ENCODE measurements at regions not wholly inside any gene's neighbourhood (a gene's known extent, or its start where the extent isn't known, plus 50 kb on each side); places are given as distances from the start of the nearest gene placed in this dataset.

DNA sequence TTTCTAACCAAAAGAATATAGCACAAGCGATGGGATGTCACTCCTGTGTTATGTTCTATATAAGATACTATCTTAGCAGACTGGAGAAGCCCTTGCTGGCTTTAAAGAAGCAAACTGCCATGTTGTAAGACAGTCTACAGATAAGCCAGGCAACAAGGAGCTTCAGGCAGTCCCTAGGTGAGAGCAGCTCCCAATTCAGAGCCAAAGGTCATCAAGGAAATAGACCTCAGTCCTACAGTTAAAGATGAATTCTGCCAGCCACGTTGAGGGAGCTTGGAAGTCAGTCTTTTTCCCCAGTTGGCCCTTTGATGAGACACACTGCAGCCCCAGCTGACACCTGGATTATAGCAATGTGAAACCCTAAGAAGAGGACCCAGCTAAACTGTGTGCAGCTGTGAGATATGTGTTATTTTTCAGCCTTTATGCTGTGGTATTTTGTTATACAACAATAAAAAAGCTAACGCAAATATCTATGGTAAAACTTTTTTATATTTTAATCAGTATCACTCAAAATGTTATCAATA lies 102.5 kb upstream of the AKAP13 start:
- H3K36me3 Mint-ChIP-seq, result no peaks in the 10 kb centered on the region

GRCh38 chr15:85280203-85280602 lies 100.2 kb upstream of the AKAP13 start:
- 79% methylated on average over 5 of the region's 6 CpGs for WGBS (ENCODE audit: insufficient coverage)
- H3K4me3 Mint-ChIP-seq, result no peak overlapping the region

More for the DNA sequence above, 102.5 kb upstream of the AKAP13 start:
- TF ChIP-seq, protein P1, sequence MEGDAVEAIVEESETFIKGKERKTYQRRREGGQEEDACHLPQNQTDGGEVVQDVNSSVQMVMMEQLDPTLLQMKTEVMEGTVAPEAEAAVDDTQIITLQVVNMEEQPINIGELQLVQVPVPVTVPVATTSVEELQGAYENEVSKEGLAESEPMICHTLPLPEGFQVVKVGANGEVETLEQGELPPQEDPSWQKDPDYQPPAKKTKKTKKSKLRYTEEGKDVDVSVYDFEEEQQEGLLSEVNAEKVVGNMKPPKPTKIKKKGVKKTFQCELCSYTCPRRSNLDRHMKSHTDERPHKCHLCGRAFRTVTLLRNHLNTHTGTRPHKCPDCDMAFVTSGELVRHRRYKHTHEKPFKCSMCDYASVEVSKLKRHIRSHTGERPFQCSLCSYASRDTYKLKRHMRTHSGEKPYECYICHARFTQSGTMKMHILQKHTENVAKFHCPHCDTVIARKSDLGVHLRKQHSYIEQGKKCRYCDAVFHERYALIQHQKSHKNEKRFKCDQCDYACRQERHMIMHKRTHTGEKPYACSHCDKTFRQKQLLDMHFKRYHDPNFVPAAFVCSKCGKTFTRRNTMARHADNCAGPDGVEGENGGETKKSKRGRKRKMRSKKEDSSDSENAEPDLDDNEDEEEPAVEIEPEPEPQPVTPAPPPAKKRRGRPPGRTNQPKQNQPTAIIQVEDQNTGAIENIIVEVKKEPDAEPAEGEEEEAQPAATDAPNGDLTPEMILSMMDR (IDR thresholded peaks at IDR 0.05), result no peak
- intact Hi-C loops (cut with micrococcal nuclease), result no loop called here
- Histone ChIP-seq H3K27me3 (ENCODE audit: control insufficient read depth in 2 of 2, insufficient read depth in 2 of 2, low read length in 2 of 2) (no peaks in the 10 kb centered on the region), H3K4me3 (replicated peaks in 1 of 3; ENCODE audit: low read depth in 2 of 3, low read length in 3 of 3) (no peak overlapping the region), H3K9ac (ENCODE audit: insufficient read depth, low read length, poor library complexity, severe bottlenecking) (no peak overlapping the region), H3K4me2 (replicated peaks; ENCODE audit: extremely low read depth, low read length, poor library complexity, severe bottlenecking) (no peak overlapping the region), H2AFZ (ENCODE audit: insufficient read depth, low read depth, low read length, poor library complexity, severe bottlenecking) (no peak overlapping the region), H3K9me3 (replicated peaks in 1 of 2; ENCODE audit: control insufficient read depth in 1 of 2, insufficient read depth in 1 of 2, low read length in 2 of 2) (no peaks in the 10 kb centered on the region), H3K36me3 (replicated peaks in 1 of 2; ENCODE audit: control insufficient read depth in 1 of 2, insufficient read depth in 2 of 2, low read length in 2 of 2) (no peaks in the 10 kb centered on the region), H3K79me2 (ENCODE audit: insufficient read depth, low read length) (no peaks in the 10 kb centered on the region), H4K20me1 (ENCODE audit: insufficient read depth, low read length) (no peaks in the 10 kb centered on the region), H3K27ac (ENCODE audit: low read depth in 1 of 2, low read length in 2 of 2) (no peak overlapping the region), H3K4me1 (ENCODE audit: control insufficient read depth in 1 of 2, insufficient read depth in 2 of 2, low read length in 2 of 2) (no peaks in the 10 kb centered on the region)
- WGBS (ENCODE audit: insufficient coverage), result 100% methylated on average over 1 of the region's 3 CpGs
- no peak overlapping the region for H3K27ac Mint-ChIP-seq
- H3K4me1 Mint-ChIP-seq, result no peaks in the 10 kb centered on the region
- DNase-seq, result no peak
- no peaks in the 10 kb centered on the region for H3K27me3 Mint-ChIP-seq (ENCODE audit: low read depth in 3 of 3)
- H3K9me3 Mint-ChIP-seq, result no peaks in the 10 kb centered on the region
- H3K4me3 Mint-ChIP-seq, result no peak overlapping the region

More at GRCh38 chr15:85280203-85280602, 100.2 kb upstream of the AKAP13 start:
- TF ChIP-seq, protein P1 (IDR thresholded peaks at IDR 0.05), result no peak
- Mint-ChIP-seq H3K9me3 (no peaks in the 10 kb centered on the region), H3K36me3 (no peaks in the 10 kb centered on the region), H3K27me3 (ENCODE audit: low read depth in 3 of 3) (peaks cover 1 to 2% (median 2%) of the 10 kb centered on the region in 3 donors), H3K27ac (no peak overlapping the region), H3K4me1 (no peaks in the 10 kb centered on the region)
- intact Hi-C loops (cut with micrococcal nuclease), result no loop called here
- Histone ChIP-seq H3K27me3 (ENCODE audit: control insufficient read depth in 2 of 2, insufficient read depth in 2 of 2, low read length in 2 of 2) (no peaks in the 10 kb centered on the region), H3K27ac (ENCODE audit: low read depth in 1 of 2, low read length in 2 of 2) (no peak overlapping the region), H3K4me3 (replicated peaks in 1 of 3; ENCODE audit: low read depth in 2 of 3, low read length in 3 of 3) (no peak overlapping the region), H2AFZ (ENCODE audit: insufficient read depth, low read depth, low read length, poor library complexity, severe bottlenecking) (no peak overlapping the region), H3K4me1 (ENCODE audit: control insufficient read depth in 1 of 2, insufficient read depth in 2 of 2, low read length in 2 of 2) (no peaks in the 10 kb centered on the region), H4K20me1 (ENCODE audit: insufficient read depth, low read length) (no peaks in the 10 kb centered on the region), H3K9ac (ENCODE audit: insufficient read depth, low read length, poor library complexity, severe bottlenecking) (no peak overlapping the region), H3K79me2 (ENCODE audit: insufficient read depth, low read length) (no peaks in the 10 kb centered on the region), H3K36me3 (replicated peaks in 1 of 2; ENCODE audit: control insufficient read depth in 1 of 2, insufficient read depth in 2 of 2, low read length in 2 of 2) (no peaks in the 10 kb centered on the region), H3K4me2 (replicated peaks; ENCODE audit: extremely low read depth, low read length, poor library complexity, severe bottlenecking) (no peak overlapping the region), H3K9me3 (replicated peaks in 1 of 2; ENCODE audit: control insufficient read depth in 1 of 2, insufficient read depth in 1 of 2, low read length in 2 of 2) (no peaks in the 10 kb centered on the region)
- no peak for DNase-seq

Data from CD14-positive monocyte (primary cell).